AG20443 (cell line): ENCODE measurements at regions not wholly inside any gene's neighbourhood (a gene's known extent, or its start where the extent isn't known, plus 50 kb on each side); places are given as distances from the start of the nearest gene placed in this dataset.

ENCODE experiments used
- DNase-seq: peaks from one replicate; pipeline ENCODE4 v3.0.0; 2012; ENCODE audit warnings: low spot score, mixed read lengths

DNA sequence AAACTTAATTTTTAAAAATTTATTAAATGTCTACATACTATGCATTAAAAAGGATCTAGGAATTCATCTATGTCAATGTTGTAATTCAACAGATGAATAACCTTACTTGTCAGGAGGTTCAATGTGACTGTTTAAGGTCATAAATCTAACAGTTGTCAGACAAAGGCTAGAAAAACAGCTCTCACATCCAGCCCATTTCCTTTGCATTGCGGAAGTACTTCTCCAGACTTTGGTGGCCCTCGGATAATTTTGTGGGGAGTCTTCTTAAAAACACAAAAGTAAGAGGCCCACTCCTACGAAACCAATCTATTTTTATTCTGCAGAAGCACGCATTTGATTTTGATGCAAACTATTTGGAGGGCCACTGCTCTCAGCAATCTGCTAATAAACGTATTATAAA lies 122.6 kb upstream of the CHRM3 start:
- no peak for DNase-seq

DNA sequence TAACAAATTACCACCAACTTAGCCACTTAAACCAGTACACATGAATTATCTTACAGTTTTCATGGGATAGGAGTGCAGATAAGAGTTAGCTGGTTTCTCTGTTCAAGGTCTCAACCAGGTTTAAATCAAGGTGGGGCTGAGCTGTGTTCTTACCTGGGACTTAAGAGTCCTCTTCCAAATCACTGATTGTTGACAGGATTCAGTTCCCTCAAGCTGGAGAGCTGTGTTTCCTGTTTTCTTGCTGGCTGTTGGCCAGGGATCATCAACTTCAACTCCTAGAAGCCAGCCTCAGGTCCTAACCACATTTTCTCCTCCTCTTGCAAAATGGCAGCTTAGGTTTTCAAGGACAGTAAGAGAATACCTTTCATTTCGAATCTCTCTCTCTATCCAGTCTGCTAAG lies 123.8 kb upstream of the CHRM3 start:
- DNase-seq, result no peak

DNA sequence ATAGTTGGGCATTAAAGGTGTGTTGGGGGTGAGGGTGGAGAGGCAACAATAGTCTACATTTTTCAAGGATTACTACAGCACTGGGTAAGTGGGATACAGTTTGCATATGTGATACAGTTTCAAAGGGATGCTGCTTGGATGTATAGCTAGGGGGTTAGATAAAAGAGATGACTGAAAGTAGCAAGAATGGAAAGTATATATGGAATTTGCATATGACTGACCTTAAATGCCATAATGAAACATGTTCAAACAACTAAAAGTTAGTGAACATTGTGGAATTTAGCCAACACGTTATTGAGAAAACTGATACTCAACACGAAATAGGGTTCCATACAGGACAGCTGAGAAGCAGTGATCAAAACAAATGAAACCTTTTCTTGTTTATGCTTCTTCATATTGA lies 124.8 kb upstream of the CHRM3 start:
- no peak for DNase-seq

DNA sequence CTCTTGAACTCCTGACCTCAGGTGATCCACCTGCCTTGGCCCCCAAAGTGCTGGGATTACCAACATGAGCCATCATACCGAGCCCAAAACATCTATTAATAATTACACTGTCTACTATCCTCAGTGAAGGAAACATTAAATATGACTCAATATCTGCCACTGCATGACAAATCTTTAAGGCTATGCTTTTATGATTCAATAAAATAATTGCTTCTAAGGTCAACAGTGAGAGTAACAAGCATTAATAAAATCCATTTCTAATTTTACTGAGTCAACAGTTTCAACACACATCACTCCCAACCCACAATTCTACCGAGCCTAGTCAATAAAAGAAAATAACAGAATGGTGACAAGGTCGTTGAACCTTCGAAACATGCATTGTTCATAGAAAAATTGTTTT lies 125.5 kb upstream of the CHRM3 start:
- DNase-seq, result no peak

DNA sequence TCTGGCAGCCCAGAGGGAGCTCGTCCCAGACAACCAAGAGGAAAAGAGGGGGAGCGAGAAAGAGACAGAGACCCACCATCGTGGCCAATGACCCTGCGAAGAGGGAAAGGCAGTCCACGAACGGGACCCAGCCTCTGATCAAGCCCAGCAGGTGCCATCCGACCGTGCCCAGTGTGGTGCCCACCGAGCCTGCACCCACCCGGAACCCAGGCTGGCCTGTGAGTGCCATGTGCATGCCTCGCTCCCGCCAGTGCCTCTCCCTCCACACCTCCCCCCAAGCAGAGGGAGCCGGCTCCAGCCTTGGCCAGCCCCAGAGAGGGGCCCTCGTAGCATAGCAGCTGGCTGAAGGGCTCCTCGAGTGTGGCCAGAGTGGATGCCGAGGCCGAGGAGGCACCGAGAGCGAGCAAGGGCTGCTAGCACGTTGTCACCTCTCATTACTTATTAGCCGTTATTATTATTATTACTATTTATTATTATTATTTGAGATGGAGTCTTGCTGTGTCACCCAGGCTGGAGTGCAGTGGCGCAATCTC lies 130.7 kb upstream of the CHRM3 start:
- DNase-seq, result no peak

DNA sequence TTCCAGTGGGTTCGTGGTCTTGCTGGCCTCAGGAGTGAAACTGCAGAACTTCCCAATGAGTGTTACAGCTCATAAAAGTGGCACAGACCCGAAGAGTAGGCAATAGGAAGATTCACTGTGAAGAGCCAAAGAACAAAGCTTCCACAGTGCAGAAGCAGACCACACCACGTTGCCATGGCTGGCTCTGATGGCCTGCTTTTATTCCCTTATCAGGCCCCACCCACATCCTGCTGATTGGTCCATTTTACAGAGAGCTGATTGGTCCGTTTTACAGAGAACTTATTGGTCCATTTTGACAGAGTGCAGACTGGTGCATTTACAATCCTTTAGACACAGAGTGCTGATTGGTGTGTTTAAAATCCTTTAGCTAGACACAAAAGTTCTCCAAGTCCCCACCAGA lies 131.4 kb upstream of the CHRM3 start:
- DNase-seq, result no peak

DNA sequence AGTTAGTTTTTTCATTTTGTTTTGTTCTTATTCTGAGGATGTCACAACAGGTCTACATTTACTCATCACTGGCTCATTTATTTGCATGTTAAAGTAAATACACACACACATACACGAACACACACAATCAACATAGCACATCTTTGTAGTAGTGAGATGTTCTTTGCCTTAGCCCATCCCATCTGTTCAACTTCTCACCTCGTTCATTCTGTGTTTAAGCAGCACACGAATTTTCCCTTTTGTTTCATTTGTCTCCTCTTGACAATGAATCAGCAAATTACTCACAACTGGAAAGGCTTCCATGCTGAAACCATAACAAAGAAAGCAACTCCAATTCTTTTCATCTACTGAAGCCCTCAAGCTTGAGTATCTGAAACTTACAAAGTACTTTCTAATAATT lies 133.3 kb upstream of the CHRM3 start:
- no peak for DNase-seq

DNA sequence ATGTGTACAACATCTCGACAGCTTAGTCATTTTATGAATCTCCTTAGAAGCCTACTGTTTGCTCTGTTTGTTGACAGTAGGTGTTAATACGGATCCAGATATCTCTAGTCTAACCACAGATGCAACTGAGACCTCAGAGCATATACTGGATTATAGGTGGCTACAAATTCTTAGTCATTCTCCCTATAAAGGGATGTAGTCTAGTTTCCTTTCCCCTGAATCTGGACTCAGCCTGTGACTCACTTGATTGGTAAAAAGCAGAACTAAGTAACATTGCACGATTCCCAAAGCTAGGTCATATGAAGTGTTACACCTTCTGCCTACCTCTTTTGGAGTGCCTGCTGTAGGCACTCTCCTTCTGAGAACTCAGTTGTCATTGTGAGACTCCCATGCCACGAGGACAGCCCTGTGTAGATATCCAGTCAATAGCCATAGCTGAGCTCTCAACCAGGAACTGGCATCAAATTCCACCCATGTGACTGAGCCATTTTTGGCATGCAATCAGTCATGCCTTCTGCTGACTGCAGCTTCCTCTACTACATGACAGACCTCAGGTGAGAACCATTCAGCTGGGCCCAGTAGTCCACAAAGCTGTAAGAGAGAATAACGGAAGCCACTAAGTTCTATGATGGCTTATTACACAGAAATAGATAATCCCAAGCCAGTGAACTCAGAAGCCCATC lies 135.9 kb upstream of the CHRM3 start:
- no peak for DNase-seq

DNA sequence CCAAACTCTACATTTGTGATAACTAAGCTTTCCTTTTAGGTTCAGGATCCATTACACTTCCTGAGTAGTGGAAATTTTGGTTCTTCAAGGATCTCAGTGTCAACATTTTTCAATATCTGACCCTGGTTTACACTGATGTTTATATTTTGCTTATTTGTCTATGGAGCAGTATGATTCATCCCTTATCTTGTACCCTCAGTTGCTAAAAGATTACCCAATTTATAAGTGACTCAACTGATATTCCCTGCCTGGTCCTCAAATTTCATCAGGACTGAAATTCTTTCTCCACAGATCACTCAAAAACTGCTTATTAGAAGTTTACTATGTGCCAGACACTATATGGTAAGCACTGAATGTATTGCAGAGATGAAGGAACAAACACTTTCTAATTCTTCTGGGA lies 139.1 kb upstream of the CHRM3 start:
- DNase-seq, result no peak

DNA sequence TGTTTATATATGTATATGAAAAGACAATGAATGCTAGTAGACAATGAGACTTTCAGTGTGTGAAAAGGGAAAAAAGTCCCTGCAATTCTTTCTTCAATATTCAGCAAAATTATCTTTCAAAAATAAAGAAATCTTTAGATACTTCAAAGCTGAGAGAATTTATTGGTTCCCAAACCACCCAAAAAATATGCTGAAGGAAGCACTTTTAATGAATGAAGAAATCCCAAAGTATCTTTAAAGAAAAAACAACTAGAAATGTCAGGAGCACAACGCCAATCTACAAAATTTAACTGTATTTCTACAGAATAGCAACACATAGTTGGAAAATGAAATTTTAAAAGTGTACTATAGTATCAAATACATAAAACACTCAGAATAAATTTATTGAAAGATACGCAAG lies 142.3 kb upstream of the CHRM3 start:
- DNase-seq, result no peak

DNA sequence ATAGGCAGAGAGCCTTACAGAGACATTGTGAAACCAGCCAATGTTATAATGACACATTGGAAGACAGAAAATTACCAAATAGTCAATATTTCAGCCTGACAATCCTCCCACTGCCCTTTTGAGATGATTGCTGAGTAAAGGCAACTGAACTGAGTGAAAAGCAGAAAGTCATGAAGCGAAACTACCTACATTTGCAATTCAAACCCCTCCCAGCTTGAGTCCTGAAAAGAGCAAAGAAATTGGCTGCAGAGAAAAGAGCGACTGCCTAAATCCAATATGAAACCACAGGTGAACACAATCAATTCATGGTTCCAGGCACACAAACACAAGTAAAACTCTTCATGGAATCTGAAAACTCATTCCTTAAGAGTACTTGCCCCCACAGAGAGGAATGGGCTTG lies 143.4 kb upstream of the CHRM3 start:
- no peak for DNase-seq

DNA sequence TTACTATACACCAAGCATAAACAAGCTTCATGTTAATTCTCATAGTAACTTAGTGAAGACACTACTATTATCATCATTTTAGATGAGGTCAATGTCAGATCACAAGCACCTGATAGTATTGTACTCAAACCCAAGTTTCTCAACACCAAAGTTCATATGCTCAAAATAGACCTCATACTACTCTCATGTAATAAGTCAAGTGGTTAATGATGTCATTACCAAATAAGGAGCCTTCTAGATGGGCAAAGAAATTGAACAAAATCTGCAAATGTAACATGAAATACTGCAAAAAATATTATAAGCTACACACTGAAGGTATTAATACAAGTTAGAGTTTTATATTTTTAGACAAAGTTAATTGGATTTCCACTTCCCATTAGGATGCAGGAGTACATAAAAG lies 144.0 kb upstream of the CHRM3 start:
- no peak for DNase-seq

DNA sequence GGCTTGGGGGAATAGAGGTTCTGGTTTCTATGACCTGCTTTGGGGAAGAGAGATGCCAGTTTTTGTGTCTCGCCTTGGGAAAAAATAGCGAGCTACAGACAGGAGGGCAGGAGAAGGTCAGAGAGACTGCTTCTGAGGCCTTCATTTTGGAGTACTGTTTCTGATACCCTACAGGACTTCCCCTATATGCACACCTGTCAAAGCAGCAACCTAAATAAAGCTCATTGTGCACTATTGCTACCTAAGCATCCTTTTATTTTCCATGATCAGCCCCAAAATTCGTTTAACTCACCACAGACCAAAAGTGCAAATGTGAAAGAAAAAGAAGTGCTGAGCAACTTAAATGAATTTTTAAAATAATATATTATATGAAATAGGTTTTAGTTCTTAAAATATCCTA lies 145.6 kb upstream of the CHRM3 start:
- DNase-seq, result no peak

DNA sequence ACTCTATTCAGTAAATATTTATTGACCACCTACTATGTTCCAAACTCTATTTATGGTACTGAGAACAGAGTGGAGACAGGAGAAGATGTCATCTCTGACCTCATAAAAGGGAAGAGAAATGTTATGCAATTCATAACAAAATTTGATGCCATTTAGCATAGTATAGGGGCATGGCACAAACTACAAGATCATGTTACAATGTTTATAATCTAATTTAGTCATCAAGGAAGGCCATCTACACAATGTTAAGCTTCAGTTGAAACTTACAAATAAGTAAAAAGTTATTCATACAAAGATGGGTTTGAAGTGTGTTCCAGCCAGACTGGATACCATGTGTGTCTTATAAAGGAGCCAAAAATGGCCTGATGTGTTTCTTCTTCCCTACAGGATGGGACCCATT lies 146.8 kb upstream of the CHRM3 start:
- no peak for DNase-seq

DNA sequence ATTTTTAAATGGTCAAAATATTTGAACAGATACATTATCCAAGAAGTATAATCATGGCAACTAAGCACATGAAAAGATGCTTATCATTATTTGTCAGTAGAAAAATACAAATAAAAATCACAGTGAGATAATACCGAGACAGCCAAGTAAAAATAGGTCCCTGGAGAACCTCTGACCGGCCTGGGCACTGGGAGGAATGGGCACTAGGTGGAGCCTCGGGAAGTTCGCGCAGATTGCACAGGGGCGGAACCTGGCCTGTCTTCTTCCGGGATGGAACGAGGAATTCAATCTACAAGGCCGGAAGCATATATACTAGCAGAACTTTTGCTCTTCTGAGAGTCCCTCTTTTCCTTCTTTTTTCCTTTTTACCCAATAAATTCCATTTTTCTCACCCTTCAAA lies 148.5 kb upstream of the CHRM3 start:
- DNase-seq, result no peak

DNA sequence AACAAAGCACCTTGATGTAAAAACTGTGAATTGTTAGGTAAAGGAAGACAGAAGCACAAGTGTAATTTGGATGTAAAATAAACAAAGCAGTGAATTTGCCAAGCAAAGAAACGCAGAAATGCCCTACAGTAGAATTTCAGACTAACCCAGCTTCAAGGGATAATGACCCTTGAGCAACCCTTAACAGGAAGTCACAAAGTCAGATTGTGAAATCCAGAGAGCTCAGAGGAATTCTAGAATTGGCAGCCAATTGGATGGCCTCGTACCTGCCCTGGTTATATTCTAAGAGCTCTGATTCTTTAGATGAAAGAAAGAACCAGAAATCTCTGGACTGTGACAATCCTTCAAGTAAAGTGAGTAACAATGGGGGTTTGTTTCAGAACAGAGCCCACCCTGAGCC lies 152.7 kb upstream of the CHRM3 start:
- no peak for DNase-seq

DNA sequence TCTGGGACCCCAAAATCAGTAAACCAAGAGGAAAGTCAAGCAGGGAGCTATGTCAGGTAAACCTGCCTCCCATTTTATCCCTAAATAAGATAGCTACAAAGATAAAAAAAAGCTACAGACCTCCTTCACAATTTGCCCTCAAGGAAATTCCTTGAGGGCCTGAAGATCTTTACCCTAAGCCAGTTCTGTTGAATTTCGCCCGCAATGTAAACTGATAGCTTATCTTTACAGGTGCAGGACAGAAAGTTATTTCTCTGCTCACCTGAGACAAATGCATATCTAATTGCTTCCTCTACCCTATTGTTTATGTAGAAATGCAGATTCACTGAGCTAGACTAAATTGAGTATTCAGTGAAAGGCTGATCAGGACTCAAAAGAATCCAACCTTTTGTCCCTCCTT lies 153.4 kb upstream of the CHRM3 start:
- DNase-seq, result no peak

DNA sequence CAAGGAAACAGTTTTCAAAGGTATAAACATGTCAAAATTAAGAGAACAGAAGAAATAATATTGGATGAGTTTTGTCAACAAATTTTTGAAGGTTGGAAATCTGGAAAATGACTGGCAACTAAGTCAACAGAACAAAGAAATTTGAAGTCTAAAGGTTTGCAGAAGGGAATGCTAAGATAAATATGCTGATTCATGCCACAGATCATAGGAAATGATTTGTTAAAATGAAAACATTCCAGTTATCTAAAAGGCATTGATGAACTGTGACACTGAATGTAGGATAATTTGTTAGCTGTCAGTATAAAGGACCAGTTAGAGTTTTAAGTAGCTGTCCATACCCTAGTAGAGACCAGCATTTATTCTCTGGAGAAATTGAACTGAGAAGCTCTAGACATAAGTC lies 157.9 kb upstream of the CHRM3 start:
- DNase-seq, result no peak

DNA sequence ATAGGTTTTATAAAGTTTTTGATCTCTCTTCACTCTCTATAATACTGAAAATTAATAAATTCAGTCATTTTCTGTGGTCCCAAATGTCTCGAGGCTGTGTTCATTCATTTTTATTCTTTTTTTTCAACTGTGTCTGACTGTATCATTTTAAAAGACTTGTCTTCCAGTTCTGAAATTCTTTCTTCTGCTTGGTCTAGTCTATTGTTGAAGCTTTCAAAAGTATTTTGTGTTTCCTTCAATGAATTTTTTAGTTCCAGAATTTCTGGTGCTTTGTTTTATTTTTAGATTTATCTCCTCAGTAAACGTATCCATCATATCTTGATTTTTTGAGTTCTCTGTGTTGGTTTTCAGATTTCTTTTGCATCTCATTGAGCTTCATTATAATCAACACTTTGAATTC lies 161.0 kb upstream of the CHRM3 start:
- no peak for DNase-seq

DNA sequence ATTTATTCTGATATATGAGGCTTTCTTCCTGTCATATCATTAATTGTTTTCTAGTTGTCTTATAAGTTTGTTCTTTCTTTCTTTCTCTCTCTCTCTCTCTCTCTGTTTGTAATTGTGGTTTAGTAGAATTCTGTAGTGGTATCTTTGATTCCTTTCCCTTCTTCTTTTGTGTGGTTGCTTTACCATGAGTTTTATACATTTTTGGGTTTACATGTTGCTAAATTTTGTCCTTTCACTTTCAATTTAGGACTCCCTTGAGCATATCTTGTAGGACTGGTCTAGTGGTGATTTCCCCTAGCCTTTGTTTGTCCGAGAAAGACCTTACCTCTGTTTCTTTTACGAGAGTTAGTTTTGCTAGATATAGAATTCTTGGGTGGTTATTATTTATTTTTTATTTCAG lies 162.3 kb upstream of the CHRM3 start:
- no peak for DNase-seq

DNA sequence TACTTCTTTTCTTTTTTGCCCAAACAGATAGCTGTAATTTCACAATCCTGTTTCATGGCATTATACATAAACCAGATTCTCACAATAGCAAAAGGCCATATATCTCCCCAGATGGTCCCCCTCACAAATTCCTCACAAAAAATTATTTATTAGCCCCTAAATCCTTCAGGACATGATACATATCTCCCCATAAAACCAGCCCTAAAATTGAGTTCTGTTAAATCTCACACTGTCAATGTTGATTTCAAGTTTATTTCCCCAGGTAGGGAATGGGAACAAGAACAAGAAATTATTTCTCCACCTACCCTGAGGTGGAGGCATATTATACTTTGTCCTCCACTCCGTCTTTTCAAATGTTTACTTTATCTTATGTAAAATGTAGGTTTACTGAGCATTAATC lies 163.4 kb upstream of the CHRM3 start:
- DNase-seq, result no peak

DNA sequence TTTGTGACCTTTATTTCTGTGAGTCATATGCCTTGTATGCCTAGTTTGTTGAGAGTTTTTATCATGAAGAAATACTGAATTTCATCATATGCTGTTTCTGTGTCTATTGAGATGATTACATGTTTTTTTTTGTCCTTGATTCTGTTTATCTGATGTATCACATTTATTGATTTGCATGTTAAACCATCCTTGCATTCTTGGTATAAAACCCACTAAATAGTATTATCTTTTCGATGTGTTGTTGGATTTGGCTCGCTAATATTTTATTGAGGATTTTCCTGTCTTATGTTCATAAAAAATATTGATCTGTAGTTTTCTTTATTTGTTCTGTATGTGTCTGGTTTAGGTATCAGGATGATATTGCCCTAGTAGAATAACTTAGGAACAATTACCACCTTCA lies 164.7 kb upstream of the CHRM3 start:
- DNase-seq, result no peak

DNA sequence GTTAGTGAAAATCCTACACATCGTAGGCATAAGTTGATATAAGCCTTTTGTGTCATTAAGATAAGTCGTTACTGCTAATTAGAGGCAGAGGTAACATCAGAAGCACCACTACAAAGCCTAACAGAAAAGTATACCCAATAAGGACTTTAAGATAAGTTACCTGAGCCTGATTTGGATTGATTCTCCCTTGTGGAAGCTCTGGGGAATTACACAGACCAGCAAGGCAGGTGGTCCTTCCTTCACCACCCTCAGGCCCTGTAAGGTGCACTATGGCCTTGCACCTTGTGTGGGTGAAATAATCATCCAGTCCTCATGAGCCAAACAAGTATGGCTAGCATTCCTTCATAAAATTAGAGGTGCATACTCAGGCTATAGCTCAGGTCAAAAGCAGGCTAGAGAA lies 166.7 kb upstream of the CHRM3 start:
- no peak for DNase-seq

DNA sequence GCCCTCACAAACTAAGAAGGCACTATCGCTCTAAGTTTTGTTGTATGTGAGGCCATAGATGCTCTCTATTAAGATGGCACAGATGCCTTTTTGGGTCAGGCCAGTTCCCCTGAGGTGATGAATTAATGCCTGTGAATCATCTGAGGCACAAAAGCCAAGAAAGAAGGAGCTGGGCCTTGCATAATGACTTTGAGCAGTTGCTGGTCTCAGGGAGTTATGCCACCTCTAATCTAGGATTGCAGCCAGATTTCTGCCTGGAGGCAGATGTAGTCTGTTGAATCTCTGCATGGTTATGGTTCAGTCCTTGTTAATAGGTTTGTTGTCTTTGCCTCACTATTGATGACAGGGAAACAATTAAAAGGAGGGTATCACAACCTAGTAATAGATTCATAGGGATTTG lies 168.1 kb upstream of the CHRM3 start:
- DNase-seq, result no peak

DNA sequence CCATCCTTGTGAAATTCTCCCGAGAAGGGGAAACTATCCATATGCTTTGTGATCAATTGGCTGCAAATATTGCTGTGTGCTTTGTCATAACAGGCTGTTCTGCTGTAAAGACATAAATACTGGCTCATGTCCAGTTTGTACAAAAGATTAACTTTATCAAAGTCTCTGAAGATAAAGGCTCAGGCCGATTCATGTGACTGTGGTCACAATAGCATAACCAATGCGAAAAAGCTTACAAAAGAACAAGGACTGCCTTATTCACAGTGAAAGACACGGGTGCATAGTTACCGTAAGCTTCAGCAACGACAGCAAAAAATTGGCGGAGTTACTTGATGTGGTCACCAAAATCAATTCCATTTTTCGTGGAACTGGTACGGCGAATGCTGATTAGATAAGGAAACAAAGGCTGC lies 173.6 kb upstream of the CHRM3 start:
- DNase-seq, result no peak
